Body of pancreas (tissue), 4 donors: ENCODE measurements at regions not wholly inside any gene's neighbourhood (a gene's known extent, or its start where the extent isn't known, plus 50 kb on each side); places are given as distances from the start of the nearest gene placed in this dataset.

ENCODE experiments used
- ATAC-seq: fragments of 150-250 bp; one replicate; pipeline ENCODE4 v1.9.1; 2016
- DNase-seq, 4 donors: peaks; one replicate each; pipeline ENCODE4 v3.0.0-alpha.2; 2019
- H3K27ac ChIP-seq, 4 donors: fragments of 200-600 bp; sonication (generic); 1 replicate in 3 of 4; 2 replicates in 1 of 4; pipeline versions ENCODE4 v1.5.1 to v1.6.1; 2016 to 2019; ENCODE audit warnings: mild to moderate bottlenecking in 1 of 4, mixed read lengths in 1 of 4, moderate library complexity in 1 of 4
- H3K27me3 ChIP-seq, 2 donors: fragments of 200-600 bp; sonication (generic); one replicate each; pipeline ENCODE4 v1.6.0; 2016; ENCODE audit warnings: mild to moderate bottlenecking in 1 of 2
- H3K36me3 ChIP-seq, 2 donors: fragments of 200-600 bp; sonication (generic); replicated peaks in 1 of 2; 2 replicates each; pipeline ENCODE4 v1.5.1; 2016; ENCODE audit warnings: low read depth in 2 of 2; ENCODE audit not compliant: insufficient read depth in 1 of 2
- H3K4me1 ChIP-seq: fragments of 200-600 bp; sonication (generic); one replicate; pipeline ENCODE4 v1.6.0; 2016
- H3K4me3 ChIP-seq, 2 donors: fragments of 200-600 bp; sonication (generic); 1 replicate in 1 of 2; 2 replicates in 1 of 2; pipeline ENCODE4 v1.5.1; 2016 to 2019
- H3K9me3 ChIP-seq, 3 donors: fragments of 200-600 bp; sonication (generic); 1 replicate in 2 of 3; 2 replicates in 1 of 3; pipeline ENCODE4 v1.5.1; 2016
- CTCF ChIP-seq, 7 experiments: fragments of 450-650 bp in 4 of 7; fragments of 200-600 bp in 3 of 7; sonication (generic) in 3 of 7; IDR thresholded peaks; one replicate each; pipeline ENCODE4 v1.5.1; 2016 to 2019; ENCODE audit warnings: antibody characterized with exemption in 7 of 7
- POLR2A ChIP-seq, 3 donors: fragments of 450-650 bp; IDR thresholded peaks; one replicate each; pipeline ENCODE4 v1.6.1; 2016; ENCODE audit warnings: antibody characterized with exemption in 3 of 3, mild to moderate bottlenecking in 2 of 3
- WGBS, 2 donors: methylation state at CpG; one replicate each; pipeline ENCODE4 v1.1.5; 2017; 5-methylcytosine and 5-hydroxymethylcytosine counted together
- intact Hi-C: fragments of 100-400 bp; cut with DNase I; formaldehyde crosslinking; loops from one replicate; pipeline ENCODE4 v1.15.1; 2023

GRCh38 chr3:18507333-18507732, 82.2 kb upstream of the SATB1 start:
- Histone ChIP-seq H3K4me1 (no peaks in the 10 kb centered on the region), H3K27me3 (no peaks in the 10 kb centered on the region), H3K9me3 (no peaks in the 10 kb centered on the region), H3K27ac (no peak overlapping the region), H3K36me3 (no peaks in the 10 kb centered on the region), H3K4me3 (no peak overlapping the region)
- no peak for ATAC-seq
- WGBS, 2 donors: 90 to 95% methylated on average over 2 of the region's 2 CpGs
- intact Hi-C loops: no loop called here
- no peak for TF ChIP-seq POLR2A (IDR thresholded peaks at IDR 0.05)
- no peak for DNase-seq

- TF ChIP-seq CTCF (IDR thresholded peaks at IDR 0.05) (no peak), POLR2A (IDR thresholded peaks at IDR 0.05) (no peak)
Observed at GRCh38 chr3:18505056-18505455, 79.9 kb upstream of the SATB1 start.

GRCh38 chr3:18501679-18502343, 76.7 kb upstream of the SATB1 start:
- Histone ChIP-seq H3K36me3 (no peaks in the 10 kb centered on the region), H3K27me3 (no peaks in the 10 kb centered on the region), H3K27ac (no peak overlapping the region), H3K9me3 (no peaks in the 10 kb centered on the region), H3K4me1 (no peaks in the 10 kb centered on the region), H3K4me3 (no peak overlapping the region)
- intact Hi-C loops: no loop called here
- ATAC-seq (no peak), DNase-seq (no peak)
- TF ChIP-seq POLR2A (IDR thresholded peaks at IDR 0.05) (no peak), CTCF (IDR thresholded peaks at IDR 0.05) (no peak)
- WGBS, 2 donors: 85 to 95% methylated on average over 1 of the region's 1 CpG

More at GRCh38 chr3:18505056-18505455, 79.9 kb upstream of the SATB1 start:
- no peak for ATAC-seq
- DNase-seq: no peak
- H3K27ac ChIP-seq: no peak overlapping the region
- H3K9me3 ChIP-seq: no peaks in the 10 kb centered on the region
- H3K4me1 ChIP-seq: no peaks in the 10 kb centered on the region
- intact Hi-C loops: no loop called here
- no peaks in the 10 kb centered on the region for H3K36me3 ChIP-seq
- no peak overlapping the region for H3K4me3 ChIP-seq
- no peaks in the 10 kb centered on the region for H3K27me3 ChIP-seq

- H3K27ac ChIP-seq: no peak overlapping the region
- no peaks in the 10 kb centered on the region for H3K27me3 ChIP-seq
- no peaks in the 10 kb centered on the region for H3K9me3 ChIP-seq
- 62 to 67% methylated on average over 2 of the region's 2 CpGs for WGBS, 2 donors
- H3K36me3 ChIP-seq: no peaks in the 10 kb centered on the region
- ATAC-seq: no peak
- H3K4me3 ChIP-seq: no peak overlapping the region
- no peak for DNase-seq
- H3K4me1 ChIP-seq: no peaks in the 10 kb centered on the region
- TF ChIP-seq CTCF (IDR thresholded peaks at IDR 0.05) (no peak), POLR2A (IDR thresholded peaks at IDR 0.05) (no peak)
- intact Hi-C loops: no loop called here
Observed at GRCh38 chr3:18500322-18500721, 75.2 kb upstream of the SATB1 start.

GRCh38 chr3:18499301-18499700, 74.2 kb upstream of the SATB1 start:
- no peak overlapping the region for H3K4me3 ChIP-seq
- no peak overlapping the region for H3K27ac ChIP-seq
- intact Hi-C loops: no loop called here
- H3K4me1 ChIP-seq: no peaks in the 10 kb centered on the region
- H3K27me3 ChIP-seq: no peaks in the 10 kb centered on the region
- no peak for ATAC-seq
- 71 to 80% methylated on average over 3 of the region's 3 CpGs for WGBS, 2 donors
- no peak for DNase-seq
- H3K9me3 ChIP-seq: no peaks in the 10 kb centered on the region
- no peak for TF ChIP-seq CTCF (IDR thresholded peaks at IDR 0.05)
- H3K36me3 ChIP-seq: no peaks in the 10 kb centered on the region
